NCI-H510A treated with DMSO at 0.1 percent for 48 hours (cell line): ENCODE measurements at regions not wholly inside any gene's neighbourhood (a gene's known extent, or its start where the extent isn't known, plus 50 kb on each side); places are given as distances from the start of the nearest gene placed in this dataset.

Experiments
- DNase-seq: peaks from one replicate; lab custom pipeline; 2025; lab: John Stamatoyannopoulos, UW

DNA sequence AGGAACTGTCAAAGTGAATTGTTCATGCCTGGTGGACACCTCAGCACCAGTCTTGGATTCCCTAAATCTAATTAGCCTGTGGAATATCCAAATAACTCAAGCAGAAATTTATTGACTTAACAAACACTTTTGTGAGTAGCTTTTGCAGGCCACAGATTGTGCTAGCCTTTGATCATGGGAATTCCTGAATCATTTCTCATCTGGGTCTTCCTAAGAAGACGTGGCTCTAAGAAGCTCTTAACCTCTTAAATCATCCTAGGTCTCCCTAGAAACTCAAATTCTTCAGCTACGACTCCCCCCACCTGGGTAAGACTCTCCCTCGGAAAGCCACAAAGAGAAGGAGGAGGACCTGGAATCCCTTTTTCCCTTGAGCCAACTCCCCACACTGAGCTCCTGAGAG is 53.8 kb upstream of the PSEN2 start:
- no peak for DNase-seq

DNA sequence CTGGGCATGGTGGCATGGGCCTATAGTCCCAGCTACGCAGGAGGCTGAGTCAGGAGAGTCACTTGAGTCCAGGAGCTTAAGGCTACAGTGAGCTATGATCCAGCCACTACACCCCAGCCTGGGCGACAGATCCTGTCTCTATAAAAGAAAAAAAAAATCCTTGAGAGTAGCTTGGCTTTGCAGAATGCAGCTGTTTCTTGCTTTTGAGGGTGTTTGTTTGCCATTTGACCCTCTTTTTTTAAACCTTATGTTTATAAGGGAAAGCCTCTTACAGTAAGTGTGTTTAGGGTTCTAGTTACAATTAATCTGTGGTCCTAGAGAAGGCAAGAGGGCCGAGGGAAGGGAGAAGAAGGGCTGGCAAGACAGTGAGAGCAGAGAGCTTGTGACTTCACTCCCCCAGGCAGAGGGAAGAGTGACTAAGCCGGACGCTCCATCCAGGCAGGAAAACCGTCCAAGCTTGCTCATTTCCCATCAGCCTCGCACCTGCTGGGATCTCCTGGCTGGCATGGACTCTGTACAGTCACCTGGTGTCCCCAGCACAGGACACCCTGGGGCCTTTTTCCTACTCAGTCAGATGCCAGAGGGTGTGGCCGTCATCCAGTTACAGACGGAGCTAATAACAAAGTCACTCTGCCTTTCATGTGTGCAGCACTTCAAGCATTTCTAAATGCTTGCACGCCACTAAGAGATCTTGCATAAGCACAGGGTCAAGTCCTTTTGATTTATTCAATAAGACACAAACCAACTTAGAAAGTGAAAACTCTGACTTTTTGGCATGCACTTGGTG is 55.5 kb upstream of the PSEN2 start:
- peak; percentile 89 for DNase-seq

DNA sequence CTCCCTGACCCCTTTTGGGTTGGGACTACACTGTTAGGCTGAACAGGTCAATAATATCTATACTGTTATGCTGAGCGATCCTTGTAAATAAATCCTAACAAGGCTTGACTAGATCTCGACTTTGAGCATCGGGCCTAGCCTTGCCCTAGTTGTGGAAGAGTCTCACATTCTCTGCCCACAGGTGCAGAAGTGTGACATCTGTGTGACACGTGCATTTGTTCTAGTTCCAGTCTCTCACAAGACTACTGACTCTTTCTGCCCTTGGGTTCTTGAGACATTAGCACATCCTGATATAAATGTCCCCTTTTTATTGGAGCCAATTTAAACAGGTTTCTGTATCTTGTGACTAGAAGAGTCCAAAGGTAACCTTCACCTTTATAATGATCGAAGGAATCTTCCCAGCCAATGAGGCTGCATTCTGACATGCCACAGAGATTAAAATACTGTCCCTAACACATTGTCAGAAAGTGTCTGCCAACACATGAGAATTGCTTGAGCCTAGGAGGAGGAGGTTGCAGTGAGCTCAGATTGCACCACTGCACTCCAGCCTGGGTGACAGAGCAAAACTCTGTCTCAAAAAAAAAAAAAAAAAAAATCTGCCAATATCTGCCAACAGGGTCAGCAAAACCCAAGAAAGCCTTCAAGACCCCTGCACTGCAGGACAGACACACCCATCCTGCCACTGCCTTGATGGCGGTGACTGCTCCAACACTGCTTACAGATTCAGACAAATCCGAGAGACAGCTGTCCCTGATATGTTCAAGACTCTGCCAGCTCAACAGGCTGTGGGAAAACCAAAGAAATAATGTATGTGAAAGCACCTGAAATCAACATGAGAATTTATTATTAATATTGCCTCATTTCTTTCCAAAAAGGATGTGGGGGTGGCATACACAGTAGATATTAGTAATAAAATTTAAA is 56.5 kb upstream of the PSEN2 start:
- DNase-seq: no peak

DNA sequence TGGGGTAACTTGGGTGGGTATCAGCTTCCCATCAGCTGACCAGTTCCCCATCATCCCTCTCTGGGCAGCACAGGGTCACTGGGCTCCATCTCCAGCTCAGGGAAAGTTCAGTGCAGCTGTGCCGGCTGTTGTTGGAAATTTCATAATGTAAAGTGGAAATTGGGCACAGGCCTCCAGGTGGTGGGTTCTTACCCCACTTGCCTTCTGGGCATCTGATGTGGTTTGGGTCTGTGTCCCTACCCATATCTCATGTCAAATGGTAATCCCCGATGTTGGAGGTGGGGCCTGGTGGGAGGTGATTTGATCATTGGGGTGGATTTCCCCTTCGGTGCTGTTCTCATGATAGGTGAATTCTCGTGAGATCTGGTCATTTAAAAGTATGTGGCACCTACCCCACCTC is 59.7 kb upstream of the PSEN2 start:
- DNase-seq: no peak

DNA sequence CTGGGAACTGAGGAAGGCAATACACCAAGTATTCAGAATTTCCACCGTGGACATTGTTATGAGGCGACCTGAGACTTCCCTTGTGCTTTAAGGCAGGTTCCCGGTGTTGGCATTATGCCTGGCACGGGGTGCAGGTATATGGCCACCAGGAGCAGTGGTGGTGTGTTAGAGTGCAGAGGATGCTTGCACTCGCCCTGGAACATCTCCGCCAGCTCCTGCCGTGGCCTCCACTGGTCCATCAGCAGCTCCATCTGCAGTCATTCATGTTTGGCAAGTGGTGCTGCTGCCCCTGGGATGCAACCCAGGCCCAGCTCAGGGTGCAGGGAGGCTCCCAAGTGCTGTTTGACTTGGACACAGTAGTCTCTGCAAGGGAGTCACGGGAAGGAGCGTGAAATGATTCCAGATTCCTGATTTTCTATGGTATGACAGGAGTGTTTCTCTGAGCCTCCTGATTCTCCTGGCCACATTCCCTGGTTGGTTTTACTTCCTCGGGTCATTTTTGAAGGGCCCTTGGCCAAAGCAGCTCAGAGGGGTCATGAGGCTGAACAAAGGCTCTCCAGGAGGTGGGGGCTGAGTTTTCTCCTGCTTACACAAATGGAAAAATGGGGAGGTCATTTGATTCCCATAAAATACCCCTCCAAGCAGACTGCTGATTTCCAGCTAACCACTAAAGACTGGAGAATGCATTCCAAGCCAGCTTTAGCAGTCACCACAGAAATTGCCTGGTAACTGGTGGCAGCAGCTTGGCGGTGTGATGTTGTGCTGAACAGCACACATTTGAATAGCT is 60.4 kb upstream of the PSEN2 start:
- no peak for DNase-seq

DNA sequence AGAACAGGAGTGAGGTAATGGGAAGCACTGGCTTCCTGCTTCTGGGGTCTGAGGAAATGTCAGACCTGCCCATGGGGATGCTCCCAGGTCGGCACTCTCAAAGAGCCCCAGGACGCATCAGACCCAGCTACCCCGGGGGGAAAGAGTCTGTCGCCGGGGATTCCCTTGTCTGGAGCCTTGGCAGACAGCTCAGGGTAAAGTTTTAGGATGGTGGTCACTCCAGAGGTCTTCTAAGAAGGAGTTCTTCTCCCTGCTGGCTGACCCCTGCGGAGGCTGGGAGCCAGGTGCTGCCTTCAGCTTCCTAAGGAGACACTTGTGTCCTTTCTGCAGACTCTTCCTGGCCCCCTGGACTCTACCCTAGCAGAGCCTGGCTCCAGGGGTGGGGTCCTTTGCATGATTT is 61.9 kb upstream of the PSEN2 start:
- DNase-seq: no peak

DNA sequence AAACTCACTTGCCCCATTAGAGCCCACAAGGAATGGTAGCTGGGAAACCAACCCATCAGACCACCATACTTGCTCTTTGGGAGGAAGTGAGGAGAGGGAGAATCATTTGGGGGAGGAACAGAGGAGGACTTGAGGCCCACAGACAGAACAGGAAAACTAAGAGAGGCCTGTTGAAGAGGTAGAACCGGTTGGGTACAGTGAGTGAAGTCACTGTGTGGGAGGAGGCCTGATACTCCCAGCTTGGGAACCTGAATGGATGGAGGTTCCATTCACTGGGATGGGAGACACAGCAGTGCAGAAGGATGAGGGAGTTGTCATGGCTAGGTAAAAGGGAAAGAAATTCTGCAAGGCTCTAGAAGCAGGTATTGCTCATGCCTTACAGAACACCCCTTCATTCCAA is 63.4 kb upstream of the PSEN2 start:
- peak; percentile 44 for DNase-seq

DNA sequence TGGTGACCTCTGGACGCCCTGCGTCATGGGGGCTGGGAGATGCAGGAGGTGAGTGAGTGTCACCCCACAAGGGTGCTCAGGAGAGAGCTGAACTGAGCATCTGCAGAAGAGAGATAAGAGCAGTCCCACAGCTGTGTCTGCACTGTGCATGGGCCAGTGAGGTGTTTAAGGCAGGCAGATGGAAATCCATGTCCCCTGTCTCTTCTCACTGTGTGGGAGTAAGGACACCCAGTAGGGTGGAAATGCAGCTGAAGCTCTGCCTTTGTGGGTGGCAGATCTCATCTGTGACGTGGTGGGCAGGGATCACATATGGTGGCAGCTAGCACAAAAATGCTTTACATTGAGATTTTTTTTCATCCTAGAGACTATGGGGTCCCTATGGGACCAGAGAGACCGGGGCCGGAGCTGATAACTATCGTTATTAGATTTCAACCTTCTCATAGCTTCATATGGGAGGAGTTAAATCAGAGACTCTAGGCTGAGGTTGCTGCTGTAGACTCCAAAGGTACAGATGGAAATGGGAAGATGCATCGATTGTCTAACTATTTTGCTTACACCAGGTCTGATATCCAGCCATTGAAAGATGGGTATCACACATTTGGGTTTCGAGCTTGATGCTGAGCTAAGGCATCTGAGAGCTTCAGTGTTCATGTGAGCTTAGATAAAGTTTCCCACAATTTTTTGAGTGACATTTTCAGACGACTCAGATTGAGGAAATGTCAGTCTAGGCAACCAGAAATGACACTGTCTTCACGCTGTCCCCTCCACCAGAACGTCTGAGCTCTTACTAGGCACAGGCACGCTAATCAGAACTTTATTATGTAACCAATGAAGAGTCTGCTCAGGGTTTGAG is 65.3 kb upstream of the PSEN2 start:
- DNase-seq: no peak

DNA sequence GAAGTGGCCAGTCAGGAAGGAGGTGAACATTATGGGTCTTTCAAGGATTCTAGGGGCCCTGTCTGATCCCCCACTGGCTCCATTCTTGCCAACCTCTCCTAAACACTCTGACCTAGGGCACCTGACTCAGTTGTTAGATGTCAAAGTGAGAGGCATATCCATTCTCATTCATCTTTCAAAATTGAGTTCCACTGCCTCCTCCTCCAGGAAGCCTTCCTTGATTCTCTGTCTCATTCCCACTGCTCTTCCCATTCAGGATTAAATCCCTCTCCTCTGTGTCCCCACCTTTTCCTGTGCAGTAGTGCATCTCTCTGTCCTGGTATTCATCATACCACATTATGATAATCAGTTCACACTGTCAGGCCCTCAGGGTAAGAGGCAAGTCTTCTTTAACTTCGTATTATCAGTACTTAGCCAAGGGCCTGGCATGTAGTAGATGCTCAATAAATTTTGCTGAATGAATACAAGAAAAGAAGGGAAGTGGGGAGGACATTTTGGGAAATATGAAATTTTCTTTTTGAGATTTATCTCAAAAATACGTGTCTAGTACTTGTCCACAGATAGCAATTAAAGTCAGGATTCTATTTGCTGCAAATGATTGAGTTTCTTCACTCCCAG is 61.8 kb upstream of the ITPKB start:
- no peak for DNase-seq

DNA sequence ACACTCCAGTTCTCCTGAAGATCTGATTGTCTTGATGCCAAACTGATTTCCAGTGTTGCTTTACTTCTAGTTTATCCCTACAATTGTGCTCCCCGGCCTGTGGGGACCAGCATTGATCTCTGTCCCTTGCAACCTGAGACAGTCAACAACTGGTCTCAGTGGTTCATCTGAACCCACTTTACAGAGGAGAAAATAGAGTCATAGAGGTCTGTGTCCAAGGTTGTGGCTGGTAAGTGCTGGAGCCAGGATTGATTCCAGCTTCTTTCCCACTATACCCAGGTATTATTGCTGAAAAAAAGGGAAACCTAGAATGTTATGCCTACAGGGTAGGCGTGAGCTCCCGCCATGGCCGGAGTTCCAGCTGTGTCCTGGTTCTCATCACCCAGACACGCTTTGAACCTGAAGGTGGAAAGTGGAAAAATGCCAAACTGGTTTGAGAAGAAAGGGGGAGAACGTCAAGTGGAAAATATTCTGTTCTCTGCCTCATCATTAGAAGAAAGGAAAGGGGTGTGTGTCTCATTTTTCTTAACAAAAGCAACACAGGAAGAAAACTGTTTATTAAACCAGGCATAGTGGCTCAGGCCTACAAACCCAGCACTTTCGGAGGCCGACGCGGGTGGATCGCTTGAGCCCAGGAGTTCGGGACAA is 60.7 kb upstream of the ITPKB start:
- no peak for DNase-seq

DNA sequence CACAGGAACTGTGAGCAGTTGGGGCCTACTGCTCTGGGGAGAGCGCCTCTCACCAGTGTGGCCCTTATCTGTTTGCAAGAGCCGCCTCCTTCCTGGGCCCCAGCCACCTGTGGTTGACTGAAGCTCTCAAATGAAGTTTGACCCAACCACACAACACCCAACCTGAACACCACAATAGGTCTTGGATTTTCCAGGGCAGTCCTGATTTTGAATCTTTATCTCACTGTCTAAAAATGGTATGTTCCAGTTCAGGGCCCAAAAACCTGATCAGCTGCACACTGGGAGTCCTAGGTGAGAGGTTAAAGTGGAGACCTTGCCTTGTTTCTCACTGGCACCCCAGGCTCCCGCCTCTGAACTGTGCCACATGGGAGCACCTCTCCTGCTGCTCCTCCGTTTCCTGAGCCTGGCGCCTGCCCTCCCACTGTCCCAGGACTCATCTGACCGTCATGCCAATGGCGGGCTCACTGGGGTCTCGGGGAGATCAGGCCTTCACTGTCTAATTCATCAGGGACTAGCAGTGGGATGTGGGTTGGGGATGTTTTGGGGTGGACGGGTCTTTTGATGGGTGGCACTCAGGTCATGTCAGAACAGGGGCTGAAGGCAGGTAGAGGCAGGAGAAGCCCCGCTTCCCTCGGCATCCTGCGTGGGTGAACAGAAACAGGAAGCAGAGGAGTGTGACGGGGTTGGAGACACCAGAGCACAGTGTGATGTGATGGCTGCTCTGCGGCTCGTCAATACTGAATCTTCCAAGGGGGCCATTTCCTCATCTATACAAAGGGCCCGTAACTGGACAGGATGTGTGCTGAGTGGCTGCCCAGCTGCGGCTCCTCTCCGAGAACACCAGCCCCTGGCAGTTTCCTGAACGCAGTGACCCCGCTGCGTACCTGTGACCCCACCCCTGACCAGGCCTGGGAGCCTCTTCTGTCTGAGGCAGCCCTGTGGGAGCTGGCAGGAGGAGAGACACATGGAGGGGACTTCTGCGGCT is 59.6 kb upstream of the ITPKB start:
- no peak for DNase-seq

DNA sequence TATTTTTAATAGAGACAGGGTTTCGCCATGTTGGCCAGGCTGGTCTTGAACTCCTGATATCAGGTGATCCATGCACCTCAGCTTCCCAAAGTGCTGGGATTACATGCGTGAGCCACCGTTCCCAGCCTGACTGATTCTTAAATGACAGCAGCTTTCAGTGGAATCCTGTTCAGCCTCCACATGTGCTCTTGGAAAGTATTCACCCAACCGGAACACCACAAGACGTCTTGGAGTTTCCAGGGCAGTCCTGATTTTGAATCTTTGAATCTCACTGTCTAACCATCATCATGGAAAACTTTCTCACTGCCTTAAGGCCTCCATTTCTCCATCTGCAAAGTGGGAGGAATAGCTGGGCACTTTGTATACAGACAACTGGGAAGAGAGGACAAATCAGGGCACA is 58.1 kb upstream of the ITPKB start:
- DNase-seq: no peak

DNA sequence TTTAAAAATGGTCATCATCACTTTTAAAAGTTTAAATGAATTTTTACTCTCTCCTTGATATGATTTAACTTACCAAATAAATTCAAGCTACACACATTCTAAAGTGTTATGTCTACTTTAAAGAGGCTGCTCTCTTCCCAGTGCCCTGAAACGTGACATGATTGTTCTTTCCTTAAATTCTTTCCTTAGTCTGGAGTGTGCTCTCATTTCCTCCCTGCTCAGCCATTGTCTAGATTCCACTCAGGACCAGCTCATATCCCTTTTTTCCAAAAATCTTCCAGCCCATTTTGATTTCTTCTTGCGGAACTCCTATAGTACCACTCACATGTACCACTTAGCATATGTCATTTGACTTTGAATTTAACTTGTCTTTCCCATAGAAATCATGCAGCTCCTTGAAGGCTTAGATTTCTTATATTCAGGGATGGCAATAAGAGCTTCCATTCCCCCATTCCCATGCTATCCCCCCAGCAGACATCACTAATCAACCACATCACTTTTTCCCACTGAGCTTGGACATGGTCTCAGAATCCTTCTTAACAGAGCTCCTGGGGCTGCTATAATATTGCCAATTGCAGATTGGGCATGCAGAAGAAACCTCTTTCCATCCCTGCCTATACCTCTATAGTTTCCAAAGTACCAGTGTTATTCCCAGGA is 54.7 kb upstream of the ITPKB start:
- no peak for DNase-seq

DNA sequence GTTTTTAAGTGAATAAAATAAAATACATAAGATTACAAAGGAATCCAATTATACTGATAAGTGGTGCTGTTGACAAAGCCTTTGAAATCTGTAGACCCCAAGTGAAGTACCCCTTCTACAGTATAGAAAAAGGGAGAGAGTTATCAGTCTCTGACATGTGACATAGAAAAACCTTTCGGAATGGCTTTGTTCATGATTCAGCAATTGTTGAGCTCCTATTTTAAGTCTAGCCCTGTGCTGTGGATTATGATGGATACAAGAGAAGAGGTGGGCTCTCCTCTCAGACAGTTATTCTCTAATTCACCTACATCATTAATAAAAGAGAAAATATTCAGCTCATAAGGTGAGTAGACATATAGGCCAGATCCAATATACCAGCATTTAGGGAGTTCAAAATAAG is 53.3 kb upstream of the ITPKB start:
- no peak for DNase-seq

DNA sequence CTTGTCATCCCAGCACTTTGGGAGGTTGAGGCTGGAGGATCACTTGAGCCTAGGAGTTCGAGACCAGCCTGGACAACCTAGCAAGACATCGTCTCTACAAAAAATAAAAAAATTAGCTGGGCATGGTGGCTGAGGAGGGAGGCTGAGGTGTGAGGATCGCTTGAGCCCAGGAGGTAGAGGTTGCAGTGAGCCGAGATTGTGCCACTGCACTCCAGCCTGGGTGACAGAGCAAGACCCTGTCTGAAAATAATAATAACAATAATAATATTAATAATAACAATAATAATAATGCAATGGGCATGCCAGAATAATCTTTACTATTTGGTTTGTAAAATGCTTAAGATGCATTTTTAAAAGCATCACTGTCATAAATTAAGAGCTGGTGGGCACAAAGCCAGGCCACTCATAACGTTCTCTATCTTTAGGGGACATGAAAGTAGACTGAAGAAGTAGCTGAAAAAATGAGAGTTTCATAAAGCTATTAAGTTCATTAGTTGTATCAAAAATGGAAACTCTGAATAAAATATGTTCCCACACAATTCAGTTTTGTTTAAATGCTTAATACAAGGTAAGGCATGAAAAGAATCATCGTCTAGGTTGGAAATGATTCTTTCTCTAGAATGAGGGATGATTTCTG is 51.6 kb upstream of the ITPKB start:
- DNase-seq: no peak

DNA sequence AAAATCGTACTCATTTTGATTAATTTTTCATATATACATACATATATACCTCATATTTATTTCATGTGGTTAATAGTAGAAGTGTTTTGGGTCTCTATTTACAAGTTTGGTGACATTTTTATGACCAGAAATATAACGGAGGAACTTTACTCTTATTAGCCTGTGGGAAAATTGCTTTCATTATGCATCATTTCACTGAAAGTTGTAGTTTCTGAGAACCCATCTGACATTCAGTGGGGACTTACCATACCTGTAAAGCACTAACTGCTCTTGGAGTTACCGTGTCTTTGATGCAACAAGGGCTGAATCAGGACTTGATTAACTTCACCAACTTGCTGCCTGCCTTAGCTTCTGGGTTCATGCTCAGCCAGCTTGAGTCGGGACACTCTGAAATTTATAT is 49.9 kb upstream of the ITPKB start:
- DNase-seq: no peak
